ENCODE measurements at regions not wholly inside any gene's neighbourhood (a gene's known extent, or its start where the extent isn't known, plus 50 kb on each side); places are given as distances from the start of the nearest gene placed in this dataset.

GRCh38 chr6:170210651-170211403 is 80.1 kb downstream of the DLL1 start:
- TF ChIP-seq CTCF (IDR thresholded peaks at IDR 0.05), result no peak
- TF ChIP-seq POLR2A (IDR thresholded peaks at IDR 0.05), result no peak

Measured in testis (tissue), 2 donors.